ENCODE measurements at regions not wholly inside any gene's neighbourhood (a gene's known extent, or its start where the extent isn't known, plus 50 kb on each side); places are given as distances from the start of the nearest gene placed in this dataset.

DNA sequence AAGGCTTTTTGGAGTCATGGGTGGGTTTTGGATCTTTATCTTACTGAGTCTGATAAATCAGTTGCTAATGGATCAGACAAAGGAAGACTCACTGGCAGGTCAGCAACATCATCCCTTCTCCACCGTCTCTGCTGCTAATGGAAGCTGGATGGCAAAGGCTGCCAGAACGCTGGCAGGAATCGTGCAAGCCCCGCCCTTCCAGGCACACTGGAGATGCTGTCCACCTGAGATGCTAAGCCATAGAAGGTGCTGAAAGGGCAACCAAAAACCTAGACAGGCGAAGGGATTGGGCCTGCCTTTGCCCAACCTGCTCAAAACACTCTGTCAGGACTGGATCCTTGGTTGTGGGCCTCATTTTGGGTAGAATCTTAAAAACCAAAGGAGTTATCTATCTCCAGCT, 139.5 kb upstream of the FSTL4 start:
- no peak overlapping the region for H3K4me2 ChIP-seq (ENCODE audit: low read depth, low read length, poor library complexity, severe bottlenecking)
- H3K4me3 ChIP-seq (ENCODE audit: low read length, poor library complexity, severe bottlenecking): no peak overlapping the region
- no peaks in the 10 kb centered on the region for H3K9me2 ChIP-seq (replicated peaks; ENCODE audit: low read depth, low read length)
- H3K4me1 ChIP-seq (ENCODE audit: insufficient read depth, low read length, poor library complexity, severe bottlenecking): no peaks in the 10 kb centered on the region
- H3F3A ChIP-seq (ENCODE audit: low read depth): no peaks in the 10 kb centered on the region
- no peak overlapping the region for H3K9ac ChIP-seq (ENCODE audit: low read depth, low read length, poor library complexity, severe bottlenecking)
- H2AFZ ChIP-seq (ENCODE audit: low read length): no peak overlapping the region
- H3K27me3 ChIP-seq (ENCODE audit: insufficient read depth, low read length, poor library complexity, severe bottlenecking): no peaks in the 10 kb centered on the region
- no peaks in the 10 kb centered on the region for H3K9me3 ChIP-seq (ENCODE audit: insufficient read depth, low read depth, low read length)
- no peaks in the 10 kb centered on the region for H3K36me3 ChIP-seq (ENCODE audit: insufficient read depth, low read length)
- no peaks in the 10 kb centered on the region for H4K20me1 ChIP-seq (ENCODE audit: insufficient read depth, low read length, poor library complexity, severe bottlenecking)
- TF ChIP-seq, protein P1, sequence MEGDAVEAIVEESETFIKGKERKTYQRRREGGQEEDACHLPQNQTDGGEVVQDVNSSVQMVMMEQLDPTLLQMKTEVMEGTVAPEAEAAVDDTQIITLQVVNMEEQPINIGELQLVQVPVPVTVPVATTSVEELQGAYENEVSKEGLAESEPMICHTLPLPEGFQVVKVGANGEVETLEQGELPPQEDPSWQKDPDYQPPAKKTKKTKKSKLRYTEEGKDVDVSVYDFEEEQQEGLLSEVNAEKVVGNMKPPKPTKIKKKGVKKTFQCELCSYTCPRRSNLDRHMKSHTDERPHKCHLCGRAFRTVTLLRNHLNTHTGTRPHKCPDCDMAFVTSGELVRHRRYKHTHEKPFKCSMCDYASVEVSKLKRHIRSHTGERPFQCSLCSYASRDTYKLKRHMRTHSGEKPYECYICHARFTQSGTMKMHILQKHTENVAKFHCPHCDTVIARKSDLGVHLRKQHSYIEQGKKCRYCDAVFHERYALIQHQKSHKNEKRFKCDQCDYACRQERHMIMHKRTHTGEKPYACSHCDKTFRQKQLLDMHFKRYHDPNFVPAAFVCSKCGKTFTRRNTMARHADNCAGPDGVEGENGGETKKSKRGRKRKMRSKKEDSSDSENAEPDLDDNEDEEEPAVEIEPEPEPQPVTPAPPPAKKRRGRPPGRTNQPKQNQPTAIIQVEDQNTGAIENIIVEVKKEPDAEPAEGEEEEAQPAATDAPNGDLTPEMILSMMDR (conservative IDR thresholded peaks at IDR 0.05; ENCODE audit: low read length): no peak
- TF ChIP-seq EZH2phosphoT487 (IDR thresholded peaks at IDR 0.05; ENCODE audit: borderline replicate concordance): no peak
- no peaks in the 10 kb centered on the region for H3K79me2 ChIP-seq (ENCODE audit: insufficient read depth, low read length)

DNA sequence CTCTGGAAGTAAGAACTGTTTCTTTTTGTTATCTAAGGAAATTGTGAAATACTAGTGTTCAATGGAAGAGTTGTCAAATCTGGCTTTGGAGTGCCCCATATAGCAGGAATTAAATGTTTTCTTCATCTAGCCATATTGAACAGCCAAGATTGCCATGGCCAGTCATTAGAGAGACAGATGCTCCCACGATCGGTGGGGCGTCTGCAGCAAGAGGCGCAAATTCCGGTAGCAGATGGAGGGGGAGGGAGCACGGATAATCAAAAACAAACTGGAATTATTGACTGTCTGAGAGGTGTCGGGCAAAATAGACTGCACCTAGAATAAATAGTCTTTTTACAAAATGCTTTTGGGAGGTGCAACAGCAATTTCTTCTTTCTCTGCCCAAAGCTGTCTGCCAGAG, 139.1 kb upstream of the FSTL4 start:
- Histone ChIP-seq H3K9me3 (ENCODE audit: insufficient read depth, low read depth, low read length) (no peaks in the 10 kb centered on the region), H3K4me3 (ENCODE audit: low read length, poor library complexity, severe bottlenecking) (no peak overlapping the region), H3K4me1 (ENCODE audit: insufficient read depth, low read length, poor library complexity, severe bottlenecking) (no peaks in the 10 kb centered on the region), H3K4me2 (ENCODE audit: low read depth, low read length, poor library complexity, severe bottlenecking) (no peak overlapping the region), H3K9me2 (replicated peaks; ENCODE audit: low read depth, low read length) (no peaks in the 10 kb centered on the region), H3K36me3 (ENCODE audit: insufficient read depth, low read length) (no peaks in the 10 kb centered on the region), H3K27me3 (ENCODE audit: insufficient read depth, low read length, poor library complexity, severe bottlenecking) (no peaks in the 10 kb centered on the region), H2AFZ (ENCODE audit: low read length) (no peak overlapping the region), H4K20me1 (ENCODE audit: insufficient read depth, low read length, poor library complexity, severe bottlenecking) (no peaks in the 10 kb centered on the region), H3K79me2 (ENCODE audit: insufficient read depth, low read length) (no peaks in the 10 kb centered on the region), H3F3A (ENCODE audit: low read depth) (no peaks in the 10 kb centered on the region), H3K9ac (ENCODE audit: low read depth, low read length, poor library complexity, severe bottlenecking) (no peak overlapping the region)
- TF ChIP-seq, protein P1 (conservative IDR thresholded peaks at IDR 0.05; ENCODE audit: low read length): no peak

DNA sequence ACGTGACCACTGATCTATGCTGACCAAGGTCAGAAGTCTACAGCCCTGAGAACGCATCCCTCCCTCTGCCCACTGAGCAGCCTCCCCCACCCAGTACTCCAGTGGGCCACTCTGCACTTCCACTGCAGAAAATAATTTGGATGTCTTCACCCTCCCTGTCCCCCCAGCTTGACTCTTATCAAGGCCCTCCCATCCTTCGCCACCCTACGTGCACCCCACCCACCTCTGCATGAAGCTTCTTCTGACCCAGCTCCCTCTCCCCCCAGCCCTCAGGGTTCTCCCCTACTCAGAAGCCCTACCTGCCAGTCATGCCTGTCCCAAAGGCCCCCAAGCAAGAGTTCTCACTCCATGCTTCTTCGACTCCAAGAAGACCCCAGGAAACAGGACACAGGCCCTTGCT, 138.5 kb upstream of the FSTL4 start:
- no peaks in the 10 kb centered on the region for H3K9me2 ChIP-seq (replicated peaks; ENCODE audit: low read depth, low read length)
- H2AFZ ChIP-seq (ENCODE audit: low read length): no peak overlapping the region
- TF ChIP-seq, protein P1 (conservative IDR thresholded peaks at IDR 0.05; ENCODE audit: low read length): no peak
- TF ChIP-seq EZH2phosphoT487 (IDR thresholded peaks at IDR 0.05; ENCODE audit: borderline replicate concordance): no peak
- no peaks in the 10 kb centered on the region for H3K36me3 ChIP-seq (ENCODE audit: insufficient read depth, low read length)
- H3K9ac ChIP-seq (ENCODE audit: low read depth, low read length, poor library complexity, severe bottlenecking): no peak overlapping the region
- H3F3A ChIP-seq (ENCODE audit: low read depth): no peaks in the 10 kb centered on the region
- no peak overlapping the region for H3K4me2 ChIP-seq (ENCODE audit: low read depth, low read length, poor library complexity, severe bottlenecking)
- no peak overlapping the region for H3K4me3 ChIP-seq (ENCODE audit: low read length, poor library complexity, severe bottlenecking)
- no peaks in the 10 kb centered on the region for H4K20me1 ChIP-seq (ENCODE audit: insufficient read depth, low read length, poor library complexity, severe bottlenecking)
- no peaks in the 10 kb centered on the region for H3K9me3 ChIP-seq (ENCODE audit: insufficient read depth, low read depth, low read length)
- no peaks in the 10 kb centered on the region for H3K27me3 ChIP-seq (ENCODE audit: insufficient read depth, low read length, poor library complexity, severe bottlenecking)
- no peaks in the 10 kb centered on the region for H3K4me1 ChIP-seq (ENCODE audit: insufficient read depth, low read length, poor library complexity, severe bottlenecking)
- no peaks in the 10 kb centered on the region for H3K79me2 ChIP-seq (ENCODE audit: insufficient read depth, low read length)
